A673 (cell line): ENCODE measurements at regions not wholly inside any gene's neighbourhood (a gene's known extent, or its start where the extent isn't known, plus 50 kb on each side); places are given as distances from the start of the nearest gene placed in this dataset.

Experiments used
- BruUV-seq: library from RNA; stranded (reverse); fragments of 400-500 nt; replicated peaks from 2 replicates; lab custom pipeline; 2021; lab: Mats Ljungman, UMichigan
- CTCF ChIA-PET: fragments of 300-600 bp; sonication (Branson Sonifier 250); formaldehyde crosslinking; loops from one replicate; lab custom pipeline; 2022; ENCODE audit warnings: antibody characterized with exemption; lab: Charles Lee
- POLR2A ChIA-PET: fragments of 300-600 bp; sonication (Branson Sonifier 250); formaldehyde crosslinking; loops from one replicate; lab custom pipeline; 2022; ENCODE audit warnings: antibody characterized with exemption; ENCODE audit not compliant: low non-redundant PET; lab: Charles Lee
- DNase-seq: peaks from one replicate; pipeline ENCODE4 v3.0.0-alpha.2; 2015; ENCODE audit warnings: low spot score
- H3K27ac ChIP-seq: fragments of 200-600 bp; sonication (generic); 2 replicates; pipeline ENCODE4 v1.5.1; 2016; ENCODE audit warnings: mixed run types, low read depth, mild to moderate bottlenecking, mixed read lengths, antibody characterized with exemption, low read length; ENCODE audit not compliant: poor library complexity, severe bottlenecking
- H3K27me3 ChIP-seq: fragments of 200-600 bp; sonication (generic); replicated peaks from 2 replicates; pipeline ENCODE4 v1.6.1; 2017; ENCODE audit warnings: mixed run types, low read depth, mild to moderate bottlenecking, mixed read lengths, antibody characterized with exemption, low read length; ENCODE audit not compliant: insufficient read depth, poor library complexity
- H3K36me3 ChIP-seq: fragments of 200-600 bp; sonication (generic); 2 replicates; pipeline ENCODE4 v1.6.1; 2016; ENCODE audit warnings: mixed run types, mild to moderate bottlenecking, mixed read lengths, antibody characterized with exemption, low read length; ENCODE audit not compliant: insufficient read depth, poor library complexity, severe bottlenecking
- H3K4me1 ChIP-seq: fragments of 200-600 bp; sonication (generic); 2 replicates; pipeline ENCODE4 v1.6.1; 2017; ENCODE audit warnings: mixed run types, mild to moderate bottlenecking, mixed read lengths, antibody characterized with exemption, low read length; ENCODE audit not compliant: insufficient read depth, poor library complexity, severe bottlenecking
- H3K4me3 ChIP-seq: fragments of 200-600 bp; sonication (generic); 2 replicates; pipeline ENCODE4 v1.5.1; 2016; ENCODE audit warnings: low read depth, mixed run types, mild to moderate bottlenecking, mixed read lengths, low read length; ENCODE audit not compliant: poor library complexity, severe bottlenecking
- H3K9me3 ChIP-seq: fragments of 200-600 bp; sonication (generic); 2 replicates; pipeline ENCODE4 v1.6.1; 2016; ENCODE audit warnings: mixed run types, low read depth, mild to moderate bottlenecking, mixed read lengths, antibody characterized with exemption, low read length; ENCODE audit not compliant: poor library complexity, severe bottlenecking
- CTCF ChIP-seq: fragments of 300-800, 200-600 bp; sonication (generic); conservative IDR thresholded peaks from 2 replicates; pipeline ENCODE4 v1.5.1; 2017; ENCODE audit warnings: low read depth, mild to moderate bottlenecking, antibody characterized with exemption, low read length, moderate library complexity, mixed read lengths
- EZH2 ChIP-seq: fragments of 200-600 bp; sonication (generic); IDR thresholded peaks from 2 replicates; pipeline ENCODE4 v1.6.1; 2017; ENCODE audit warnings: borderline replicate concordance, low read depth, mild to moderate bottlenecking, mixed read lengths, antibody characterized with exemption, low read length; ENCODE audit not compliant: poor library complexity, severe bottlenecking
- intact Hi-C: fragments of 100-400 bp; cut with micrococcal nuclease; formaldehyde crosslinking; loops from one replicate; pipeline ENCODE4 v1.10.0; 2022; ENCODE audit not compliant: unreplicated experiment

GRCh38 chr2:121124330-121124729 lies 160.7 kb downstream of the TFCP2L1 start:
- no peak for TF ChIP-seq EZH2
- no peak for TF ChIP-seq CTCF
- no TSS peak for BruUV-seq
- H3K9me3 ChIP-seq, result no peaks in the 10 kb centered on the region
- no peaks in the 10 kb centered on the region for H3K4me1 ChIP-seq
- no peak overlapping the region for H3K4me3 ChIP-seq
- intact Hi-C loops, result no loop called here
- ChIA-PET POLR2A (interaction anchor here (0.5 kb wide), 1 partner anchor 49 kb away, joined by 5 read pairs; no protein-coding TSS in a partner anchor), CTCF (no interaction called here)
- H3K27me3 ChIP-seq, result peaks cover 2% of the 10 kb centered on the region
- DNase-seq, result no peak
- H3K27ac ChIP-seq, result no peak overlapping the region
- H3K36me3 ChIP-seq, result no peaks in the 10 kb centered on the region

DNA sequence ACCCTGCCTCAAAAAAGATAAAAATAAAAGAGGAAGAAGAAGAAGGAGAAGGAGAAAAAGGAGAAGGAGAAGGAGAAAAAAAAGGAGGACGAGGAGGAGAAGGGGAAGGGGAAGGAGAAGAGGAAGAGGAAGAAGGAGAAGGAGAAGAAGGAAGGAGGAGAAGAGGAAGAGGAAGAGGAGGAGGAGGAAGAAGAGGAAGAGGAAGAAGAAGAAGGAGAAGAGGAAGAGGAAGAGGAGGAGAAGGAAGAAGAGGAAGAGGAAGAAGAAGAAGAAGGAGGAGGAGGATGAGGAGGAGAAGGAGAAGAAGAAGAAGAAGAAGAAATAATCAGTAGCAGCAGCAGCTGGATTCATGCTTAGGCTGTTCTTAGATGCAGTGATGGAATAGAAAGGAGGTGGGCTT lies 159.7 kb downstream of the TFCP2L1 start:
- Histone ChIP-seq H3K36me3 (no peaks in the 10 kb centered on the region), H3K9me3 (no peaks in the 10 kb centered on the region), H3K27me3 (peaks cover 2% of the 10 kb centered on the region), H3K27ac (no peak overlapping the region), H3K4me3 (no peak overlapping the region), H3K4me1 (no peaks in the 10 kb centered on the region)
- no TSS peak for BruUV-seq
- DNase-seq, result no peak
- POLR2A ChIA-PET, result no interaction called here
- CTCF ChIA-PET, result no interaction called here
- intact Hi-C loops, result no loop called here
- TF ChIP-seq EZH2, result no peak
- TF ChIP-seq CTCF, result no peak

DNA sequence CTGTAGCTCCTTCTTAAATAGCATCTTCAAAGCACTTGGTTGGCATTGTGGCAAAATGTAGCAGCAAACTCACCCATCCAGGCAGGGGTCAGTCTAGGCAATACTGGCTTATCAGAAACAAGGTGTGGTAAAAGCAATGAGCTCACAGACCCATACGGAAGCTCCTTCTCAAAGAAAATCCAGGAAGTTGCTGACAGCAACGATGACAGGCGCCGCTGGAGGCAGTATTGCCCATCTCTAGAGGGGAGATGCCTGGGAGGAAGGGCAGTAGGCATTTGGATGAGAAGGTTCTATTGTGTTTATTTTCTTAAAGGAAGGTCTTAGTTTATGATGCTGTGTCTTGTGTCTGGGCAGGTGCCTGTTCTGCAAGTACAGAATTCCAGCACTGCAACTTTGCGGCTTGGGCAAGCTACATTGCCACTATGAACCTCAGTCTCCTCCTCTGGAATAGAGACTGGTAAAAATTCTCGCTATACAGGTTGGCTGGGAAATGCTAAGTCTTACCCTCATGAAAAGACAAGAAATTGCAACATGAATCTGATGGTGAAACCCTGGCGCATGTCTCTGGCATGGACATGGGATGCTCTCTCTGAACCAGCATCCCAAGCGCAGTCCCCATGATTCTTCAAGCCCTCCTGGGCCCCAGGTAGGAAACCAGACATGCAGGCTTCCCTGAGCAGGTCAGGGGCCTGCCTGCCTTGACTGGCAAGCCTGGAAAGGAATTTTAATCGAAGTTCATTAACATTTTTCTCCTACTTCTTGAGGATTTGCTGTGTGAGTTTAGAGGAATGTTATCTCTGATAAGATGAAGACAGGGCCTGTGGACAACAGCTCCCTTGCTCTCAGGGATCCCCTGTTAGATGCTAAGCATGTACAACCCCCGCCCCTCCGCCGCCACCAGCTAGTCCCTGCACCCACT lies 156.0 kb downstream of the TFCP2L1 start:
- BruUV-seq, result no TSS peak
- no peak for TF ChIP-seq EZH2
- TF ChIP-seq CTCF, result peak; percentile 78
- intact Hi-C loops, result no loop called here
- H3K36me3 ChIP-seq, result no peaks in the 10 kb centered on the region
- ChIA-PET POLR2A (no interaction called here), CTCF (interaction anchor here (0.6 to 1.0 kb wide), 6 partner anchors 9 to 1520 kb away, joined by 3 to 8 read pairs (median 4); no protein-coding TSS in a partner anchor)
- H3K27me3 ChIP-seq, result peaks cover 2% of the 10 kb centered on the region
- H3K27ac ChIP-seq, result no peak overlapping the region
- DNase-seq, result peak; percentile 43
- no peak overlapping the region for H3K4me3 ChIP-seq
- no peaks in the 10 kb centered on the region for H3K9me3 ChIP-seq
- no peaks in the 10 kb centered on the region for H3K4me1 ChIP-seq
